ENCODE measurements at regions not wholly inside any gene's neighbourhood (a gene's known extent, or its start where the extent isn't known, plus 50 kb on each side); places are given as distances from the start of the nearest gene placed in this dataset.

DNA sequence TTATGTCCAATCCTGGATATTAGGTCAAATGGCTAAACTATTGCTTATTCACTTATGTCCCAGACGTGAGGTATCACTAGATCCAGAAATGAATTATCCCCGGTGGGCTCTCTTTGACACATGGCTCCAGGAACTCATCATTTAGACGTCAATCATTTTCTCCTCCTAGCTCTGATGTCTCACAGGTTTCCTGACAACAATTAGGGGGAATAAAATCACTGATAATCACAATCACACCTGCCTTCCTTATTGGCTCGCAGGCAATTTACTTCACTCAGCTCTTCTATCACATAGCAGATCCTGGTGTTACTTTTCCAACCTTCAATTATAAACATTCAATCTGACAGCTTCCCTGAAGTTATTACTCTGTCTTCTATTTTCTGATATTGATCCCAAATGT lies 634.0 kb upstream of the TENM4 start:
- no peak for DNase-seq (ENCODE audit: low read depth)

DNA sequence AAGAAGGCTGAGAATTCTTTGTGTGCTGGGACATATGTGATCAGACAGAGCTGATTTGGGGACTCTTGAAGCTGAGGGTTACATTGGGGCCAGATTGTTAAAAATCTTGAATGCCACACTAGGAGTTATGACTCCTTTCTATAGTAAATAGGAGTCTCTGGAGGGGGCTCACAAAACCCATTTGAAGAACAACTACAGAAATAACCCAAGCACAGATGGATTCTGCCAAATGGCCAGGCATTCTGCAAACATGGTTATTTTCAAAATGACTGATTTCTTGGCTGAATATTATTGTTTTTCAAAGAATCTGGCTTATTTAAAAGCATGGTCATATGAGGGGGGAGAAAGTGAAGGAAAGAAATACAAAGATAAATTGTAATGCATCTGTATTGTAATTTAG lies 625.5 kb upstream of the TENM4 start:
- DNase-seq (ENCODE audit: low read depth) = no peak

DNA sequence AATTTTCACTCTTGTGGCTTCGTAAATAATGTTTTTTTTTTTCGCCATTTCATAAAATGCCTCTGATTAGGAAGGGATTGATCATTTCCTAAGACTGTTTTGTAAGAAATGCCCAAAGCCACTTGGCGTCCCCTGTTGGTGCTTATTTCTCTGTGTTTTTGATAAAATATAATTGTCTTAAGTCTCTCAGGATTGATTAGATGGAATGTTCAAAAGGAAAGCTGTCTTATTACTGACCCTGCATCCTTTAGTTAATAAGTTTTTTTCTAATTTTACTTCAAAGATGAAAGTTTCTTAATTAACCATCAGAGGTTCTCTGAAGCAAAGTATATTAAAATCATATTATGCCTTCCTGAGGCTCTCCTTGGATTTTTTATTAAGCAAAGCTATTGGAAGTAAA lies 624.3 kb upstream of the TENM4 start:
- no peak for DNase-seq (ENCODE audit: low read depth)

DNA sequence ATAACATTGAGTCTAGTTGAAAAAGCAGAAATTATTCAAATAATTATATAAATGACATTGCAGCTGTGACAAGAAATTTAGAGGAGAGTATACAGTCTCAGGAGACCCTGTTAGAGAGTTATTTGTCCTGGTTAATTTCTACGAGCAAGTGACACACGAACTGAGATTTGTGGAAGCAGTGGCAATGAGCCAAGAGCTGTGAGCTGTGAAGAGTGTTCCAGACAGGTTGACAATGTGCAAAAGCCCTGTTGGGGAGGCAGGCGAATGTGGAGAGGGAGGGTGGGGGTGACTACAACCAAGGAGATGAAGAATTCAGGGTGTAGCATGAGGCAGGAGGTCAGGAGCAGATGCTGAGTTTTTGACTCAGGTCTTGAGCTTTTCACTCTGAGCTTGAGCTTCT lies 620.2 kb upstream of the TENM4 start:
- DNase-seq (ENCODE audit: low read depth) = no peak

DNA sequence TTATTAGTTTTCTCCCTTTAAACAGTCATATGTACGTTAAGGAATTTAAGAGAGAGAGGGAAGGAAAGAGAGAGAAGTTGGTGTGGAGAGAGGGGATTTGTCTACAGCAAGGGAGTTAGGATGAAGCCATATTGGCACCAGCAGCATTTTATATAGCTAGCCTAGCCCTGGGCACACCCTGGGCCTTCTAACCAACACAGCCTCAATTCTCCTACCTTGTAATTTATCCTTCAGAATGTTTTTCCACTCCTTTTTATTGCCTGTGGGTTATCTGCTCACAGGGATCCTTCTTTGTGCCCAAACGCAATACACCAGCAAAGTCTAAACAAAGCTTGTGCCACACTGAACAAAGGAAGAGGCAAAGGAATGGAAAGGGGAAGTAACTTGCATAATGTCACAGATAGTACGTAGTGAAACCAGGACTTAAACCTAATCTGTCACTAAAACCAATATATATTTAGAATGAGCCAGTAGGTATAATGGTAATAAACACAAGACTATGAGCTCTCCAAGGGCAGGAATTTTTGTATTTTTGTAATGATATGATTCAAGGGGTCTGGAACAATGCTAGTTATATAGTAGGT lies 613.8 kb upstream of the TENM4 start:
- DNase-seq (ENCODE audit: low read depth) = no peak

DNA sequence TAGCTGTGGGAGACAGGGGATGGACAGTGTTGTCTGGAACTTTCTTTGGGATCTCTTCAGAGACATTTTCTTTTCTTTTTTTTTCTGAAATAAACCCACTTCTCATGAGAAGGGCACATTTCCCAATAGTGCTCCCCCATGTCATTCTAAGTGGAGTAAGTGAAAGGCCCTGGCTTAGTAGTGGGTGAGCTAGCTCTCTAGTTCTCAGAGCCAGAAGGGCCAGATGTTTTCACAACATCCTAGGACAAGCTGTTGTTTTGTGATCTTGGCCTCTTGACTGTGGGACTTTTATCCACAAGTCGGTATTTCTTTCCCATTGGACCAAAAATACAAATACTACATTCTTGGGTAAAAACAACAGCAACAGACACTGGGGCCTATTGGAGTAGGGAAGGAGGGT lies 607.7 kb upstream of the TENM4 start:
- no peak for DNase-seq (ENCODE audit: low read depth)

DNA sequence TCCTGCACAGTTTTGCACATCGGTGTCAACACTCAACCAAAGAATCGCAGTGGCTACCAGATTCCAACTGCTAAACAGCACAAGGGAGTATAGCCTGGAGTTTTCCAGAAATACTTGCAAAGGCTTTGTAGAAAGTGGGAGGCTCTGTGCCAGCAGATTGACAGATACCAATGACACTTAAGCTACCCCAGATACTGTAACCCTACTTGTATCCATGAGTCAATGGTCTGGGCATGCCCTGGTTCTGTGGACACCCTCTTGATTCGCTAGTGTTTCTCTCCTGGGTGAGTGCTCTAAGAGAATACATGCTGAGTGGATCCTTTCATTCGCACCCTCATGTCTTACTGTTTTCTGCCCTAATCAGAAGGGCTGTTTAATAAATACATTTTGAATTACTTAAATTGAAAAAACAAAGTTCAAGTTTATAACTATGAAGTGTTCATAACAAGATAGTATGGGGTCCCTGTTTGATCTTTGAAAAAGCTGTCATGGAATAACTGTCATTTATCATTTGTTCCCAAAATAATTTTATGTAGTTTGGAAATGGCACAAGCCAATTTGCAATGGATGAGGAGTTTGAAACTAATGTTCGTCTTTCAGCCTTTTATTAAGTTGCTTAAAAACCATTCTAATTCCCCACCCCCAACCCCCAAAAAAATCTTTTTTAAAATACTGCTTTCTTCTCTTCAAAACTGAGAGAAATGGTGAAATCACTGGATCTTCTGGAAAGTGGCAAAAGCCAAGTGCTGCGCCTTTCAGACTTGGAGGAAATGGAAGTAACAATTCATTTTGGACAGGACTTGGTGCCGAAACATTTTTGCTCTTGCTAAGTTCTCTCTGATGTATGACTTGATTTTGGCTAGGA lies 600.5 kb upstream of the TENM4 start:
- no peak for DNase-seq (ENCODE audit: low read depth)

DNA sequence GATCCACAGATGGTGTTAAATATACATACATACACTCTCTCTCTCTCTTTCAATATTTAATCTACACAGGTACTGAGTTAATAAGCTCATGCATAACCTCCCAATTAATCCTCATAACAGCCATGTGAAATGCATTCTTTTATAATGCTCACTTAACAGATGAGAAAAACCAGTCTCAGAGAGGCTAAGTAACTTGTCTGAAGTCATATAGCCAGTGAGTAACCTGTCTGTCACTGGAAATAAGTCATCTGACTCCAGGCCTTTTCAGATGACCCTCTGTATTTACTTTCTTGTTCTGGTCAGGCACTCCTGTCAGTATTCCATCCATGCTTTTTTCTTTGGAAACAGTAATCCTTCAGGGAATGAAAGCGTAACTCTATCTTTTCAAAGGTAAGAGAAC lies 594.0 kb upstream of the TENM4 start:
- no peak for DNase-seq (ENCODE audit: low read depth)

DNA sequence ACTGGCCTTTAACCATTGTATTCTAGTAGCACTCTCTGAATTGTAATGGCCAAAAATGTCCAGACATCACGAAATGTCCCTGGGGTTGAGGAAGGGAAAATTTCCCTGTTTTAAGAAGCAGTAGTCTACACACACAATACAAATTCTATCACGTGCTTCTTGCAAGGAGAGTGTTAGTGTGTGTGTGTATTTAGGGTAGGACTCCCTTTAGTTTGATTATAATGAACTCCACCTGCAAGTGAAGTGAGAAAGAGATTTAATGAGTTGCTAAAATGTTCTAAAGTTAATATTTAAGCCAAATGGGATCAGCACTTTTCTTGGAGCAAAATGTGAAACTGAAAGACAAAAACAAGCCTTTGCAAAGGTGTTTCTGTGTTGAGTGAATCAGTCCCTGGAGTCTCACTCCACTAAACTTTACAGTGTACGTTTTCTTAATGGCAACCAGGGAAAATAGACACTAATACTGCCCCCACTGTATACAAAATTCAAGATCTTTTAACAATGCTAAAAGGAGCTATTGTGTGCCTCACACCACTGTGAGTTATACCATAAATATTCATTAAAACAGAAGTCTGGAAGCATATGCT lies 590.3 kb upstream of the TENM4 start:
- DNase-seq (ENCODE audit: low read depth) = no peak

DNA sequence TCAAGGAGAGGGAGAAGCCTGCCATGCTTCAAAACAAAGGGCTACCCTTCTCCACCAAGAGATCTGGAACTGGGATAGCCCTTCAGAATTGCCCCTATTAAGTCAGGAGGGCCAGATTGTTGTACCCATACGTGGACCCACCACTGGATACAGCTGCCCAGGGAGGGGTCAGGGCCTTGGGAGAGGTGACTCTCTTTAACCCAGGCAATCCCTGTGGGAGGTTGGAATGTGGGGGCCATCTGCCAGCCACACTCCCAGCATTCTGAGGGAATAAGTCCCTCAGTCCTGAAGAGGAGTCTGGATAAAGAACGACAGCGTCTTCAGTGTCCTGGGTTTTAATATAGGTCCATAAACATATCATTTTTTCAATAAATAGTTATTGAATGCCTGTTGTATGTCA lies 588.2 kb upstream of the TENM4 start:
- DNase-seq (ENCODE audit: low read depth) = no peak

DNA sequence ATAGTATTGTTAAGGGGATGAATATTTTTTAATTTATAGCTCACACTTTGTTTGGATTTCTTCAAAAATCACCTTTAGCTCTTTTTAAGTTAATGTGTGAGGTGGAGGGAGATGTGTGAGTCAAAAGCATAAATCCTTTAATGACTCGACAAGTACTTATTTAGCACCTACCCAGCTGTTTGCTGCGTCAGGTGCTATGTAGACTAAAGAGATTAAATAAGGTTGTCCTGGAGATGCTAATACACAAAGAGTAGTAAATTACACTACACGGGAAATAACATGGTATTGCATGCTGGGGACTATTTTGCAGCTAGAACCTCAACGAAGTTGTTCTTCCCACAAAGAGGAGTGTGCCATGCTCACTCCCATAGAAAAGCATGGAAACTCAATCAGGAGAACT lies 583.3 kb upstream of the TENM4 start:
- DNase-seq (ENCODE audit: low read depth) = no peak

DNA sequence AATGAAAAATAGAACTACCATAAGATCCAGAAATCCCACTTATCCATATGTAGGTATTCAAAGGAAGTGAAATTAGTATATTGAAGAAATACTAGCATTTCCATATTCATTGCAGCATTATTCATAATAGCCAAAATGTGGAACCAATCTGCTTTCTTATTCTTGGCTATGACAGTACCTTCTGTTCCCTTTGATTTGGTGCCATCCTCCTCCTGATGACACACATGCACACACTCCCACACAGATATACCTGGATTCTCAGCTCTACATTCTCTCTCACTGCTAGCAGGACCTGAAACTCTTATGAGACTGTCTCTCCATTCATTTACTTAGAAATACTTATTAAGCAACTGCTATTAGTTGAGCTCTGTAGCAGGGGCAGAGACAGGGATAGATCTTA lies 582.6 kb upstream of the TENM4 start:
- no peak for DNase-seq (ENCODE audit: low read depth)

DNA sequence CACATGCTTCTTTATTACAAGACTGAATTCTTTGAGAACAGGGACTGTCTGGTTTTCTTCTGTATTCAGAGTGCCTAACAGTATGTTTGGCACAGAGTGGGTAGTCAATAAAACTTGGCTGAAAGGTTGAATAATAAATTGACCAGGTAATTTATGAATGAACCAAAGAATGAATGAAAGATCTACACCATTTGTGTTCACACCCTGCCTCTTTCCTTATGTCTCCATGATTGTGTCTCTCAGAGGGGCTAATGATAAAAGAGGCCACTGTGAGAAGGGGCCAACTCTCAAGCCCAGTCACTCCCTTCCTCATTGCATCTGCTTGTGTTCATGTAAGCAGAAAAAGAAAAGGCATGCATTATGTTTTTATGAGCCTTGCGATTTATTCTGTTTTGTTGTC lies 569.7 kb upstream of the TENM4 start:
- no peak for DNase-seq (ENCODE audit: low read depth)

DNA sequence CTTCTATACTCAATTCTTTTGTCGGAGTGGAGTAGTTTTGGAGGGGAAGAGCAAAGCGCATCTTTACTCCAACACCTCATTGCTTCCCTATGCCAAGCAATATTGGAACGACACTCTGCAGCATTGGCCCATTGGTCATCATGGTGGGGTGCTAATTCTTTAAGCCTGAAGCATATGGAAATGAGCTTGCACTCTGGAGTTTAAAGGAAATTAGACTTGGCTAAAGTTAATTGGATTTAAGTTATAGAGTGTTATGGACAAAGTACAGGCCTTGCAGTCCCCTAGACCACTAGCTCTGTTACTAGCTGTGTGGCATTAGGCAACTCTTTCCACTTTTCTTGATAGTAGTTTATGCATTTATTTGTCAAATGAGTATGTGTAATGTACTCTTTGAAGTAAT lies 568.3 kb upstream of the TENM4 start:
- no peak for DNase-seq (ENCODE audit: low read depth)

DNA sequence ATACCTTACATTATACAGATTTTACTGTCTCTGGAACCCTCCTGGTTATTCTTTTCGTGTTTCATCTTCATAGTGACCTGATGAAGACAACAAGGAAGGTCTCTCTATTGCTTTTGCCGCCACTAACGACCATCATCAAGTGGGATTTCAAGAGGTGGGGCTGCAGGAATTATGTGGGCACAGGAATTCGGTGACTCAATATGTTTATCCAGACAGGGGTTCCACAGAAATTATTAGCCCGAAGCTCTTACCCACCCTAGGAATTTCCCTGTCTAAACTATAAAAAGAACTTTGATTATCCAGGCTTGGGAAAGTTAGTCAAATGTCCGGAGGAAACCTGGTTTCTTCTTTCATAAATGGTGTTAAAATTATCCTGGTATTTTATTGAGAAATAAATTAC lies 566.8 kb upstream of the TENM4 start:
- DNase-seq (ENCODE audit: low read depth) = no peak

DNA sequence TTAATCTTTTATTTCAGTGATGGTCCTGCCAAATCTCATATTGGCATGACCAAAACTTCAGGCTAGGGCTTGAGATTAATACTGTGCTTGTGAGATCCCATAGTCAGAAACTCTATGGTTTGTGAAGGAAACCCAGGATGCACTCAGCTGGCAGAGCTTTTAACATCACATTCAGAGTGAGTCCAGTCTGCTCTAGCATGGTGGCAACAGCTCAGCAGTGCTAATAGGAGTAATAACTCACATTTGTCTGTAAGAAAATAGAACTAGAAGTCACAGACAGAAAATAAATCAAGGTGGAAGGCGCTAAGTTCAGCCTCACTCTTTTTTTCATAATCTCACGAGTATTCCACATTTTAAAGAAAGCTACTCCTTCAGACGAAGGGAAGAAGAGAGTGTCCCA lies 549.3 kb upstream of the TENM4 start:
- DNase-seq (ENCODE audit: low read depth) = no peak

DNA sequence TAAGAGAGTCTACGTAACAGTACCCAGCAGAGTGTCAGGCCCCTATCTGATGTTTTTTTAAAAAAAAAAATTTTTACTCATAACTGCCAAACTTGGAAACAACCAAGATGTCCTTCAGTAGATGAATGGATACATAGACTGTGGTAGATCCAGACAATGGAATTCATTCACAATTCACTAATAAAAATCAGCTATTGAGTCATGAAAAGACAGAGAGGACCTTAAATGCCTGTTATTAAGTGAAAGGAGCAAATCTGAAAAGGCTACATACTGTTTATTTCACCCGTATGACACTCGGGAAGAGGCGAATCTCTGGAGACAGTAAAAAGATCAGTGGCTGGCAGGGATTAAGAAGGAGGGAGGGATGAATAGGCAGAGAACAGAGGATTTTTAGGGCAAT lies 541.4 kb upstream of the TENM4 start:
- DNase-seq (ENCODE audit: low read depth) = no peak

DNA sequence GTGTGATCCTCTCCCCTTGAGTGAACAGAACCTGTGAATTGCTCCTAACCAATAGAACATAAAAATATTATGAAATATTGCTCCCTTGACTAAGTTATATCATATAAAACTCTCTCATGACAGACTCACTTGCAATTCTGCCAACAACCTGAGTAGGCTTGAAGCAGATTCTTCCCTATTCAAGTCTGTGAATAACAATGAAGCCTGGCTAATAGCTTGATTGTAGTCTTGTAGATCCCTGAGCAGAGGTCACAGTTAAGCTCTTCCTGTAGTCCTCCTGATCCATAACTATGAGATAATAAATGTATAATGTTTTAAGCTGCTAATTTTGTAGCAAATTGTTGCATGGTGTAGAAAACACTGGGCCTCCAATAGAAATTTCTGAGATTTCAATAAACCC lies 540.1 kb upstream of the TENM4 start:
- no peak for DNase-seq (ENCODE audit: low read depth)

DNA sequence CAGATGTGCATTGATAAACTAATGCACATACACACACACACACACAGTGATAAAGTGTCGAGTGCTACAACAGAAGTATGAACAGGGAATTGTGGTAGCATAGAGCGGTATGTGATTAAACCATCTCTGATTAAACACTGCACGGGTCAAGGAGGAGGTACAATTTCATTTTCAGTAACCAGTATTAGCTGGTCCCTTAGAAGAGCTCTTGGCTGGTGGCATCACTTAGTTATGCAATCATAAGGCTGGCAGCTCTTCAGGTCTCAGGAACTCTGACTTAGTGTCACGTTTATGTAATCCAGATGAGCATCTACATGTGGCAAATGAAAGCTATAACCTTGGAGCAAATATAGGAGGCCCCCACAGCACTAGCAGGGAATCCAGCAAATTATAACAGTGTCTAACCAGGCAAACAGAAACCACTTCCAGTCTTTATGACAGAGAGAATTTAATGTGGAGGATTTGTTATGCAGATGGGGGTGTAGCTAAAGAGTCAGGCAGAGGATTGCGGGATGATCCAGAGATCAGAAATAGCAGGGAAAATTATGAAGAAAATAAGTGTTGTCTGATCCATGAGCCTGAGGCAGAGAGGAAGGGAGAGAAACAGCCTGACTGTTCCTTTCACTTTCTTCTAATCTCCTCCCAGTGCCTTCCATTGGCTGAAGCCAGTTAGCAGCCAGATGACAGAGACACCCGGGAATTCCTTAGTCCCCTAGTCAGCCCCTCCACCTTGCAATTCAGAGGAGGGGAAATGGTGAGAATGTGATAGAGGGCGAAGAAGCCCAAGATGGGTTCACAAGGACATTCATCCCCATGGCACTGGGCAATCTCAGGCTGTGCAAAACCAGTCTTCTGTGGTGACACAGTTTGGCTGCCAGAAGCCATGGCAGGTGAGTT lies 533.1 kb upstream of the TENM4 start:
- DNase-seq (ENCODE audit: low read depth) = no peak

DNA sequence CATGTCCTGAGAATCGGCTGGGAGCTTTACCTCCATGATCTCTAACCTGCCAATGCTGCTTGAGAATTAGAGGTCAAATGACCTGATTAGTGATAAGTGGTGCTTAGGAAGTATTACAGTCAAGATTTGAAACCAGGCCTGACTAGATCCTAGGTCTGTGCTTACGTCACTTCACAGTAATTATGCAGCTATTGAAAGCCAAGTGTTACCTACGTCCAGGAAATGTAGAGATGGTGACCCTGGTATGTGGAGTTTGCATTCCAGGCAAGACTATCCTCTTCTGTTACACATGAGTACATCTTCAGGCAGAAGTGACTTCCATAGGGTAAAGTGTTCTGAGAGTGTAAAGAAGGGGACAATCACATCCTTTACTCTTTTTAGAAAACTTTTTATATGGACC lies 530.4 kb upstream of the TENM4 start:
- no peak for DNase-seq (ENCODE audit: low read depth)

DNA sequence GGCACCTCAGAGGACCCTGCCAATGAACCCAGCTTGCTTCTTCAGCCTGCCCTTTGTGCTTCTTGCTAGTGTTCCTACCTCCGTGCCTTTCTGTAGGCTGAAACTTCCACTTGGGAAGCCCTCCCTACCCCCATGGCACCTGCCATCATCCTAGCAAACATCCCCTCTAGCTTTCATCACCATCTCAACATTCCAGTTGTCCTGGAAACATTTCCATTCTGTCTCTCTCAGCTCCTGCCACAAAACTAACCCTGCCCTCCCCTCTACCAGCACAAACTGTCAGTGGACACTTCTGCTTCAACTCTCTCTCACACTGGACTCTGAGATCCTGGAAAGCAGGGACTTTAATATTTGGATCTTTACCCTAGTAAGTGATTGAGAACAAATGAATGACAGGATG lies 525.8 kb upstream of the TENM4 start:
- no peak for DNase-seq (ENCODE audit: low read depth)

DNA sequence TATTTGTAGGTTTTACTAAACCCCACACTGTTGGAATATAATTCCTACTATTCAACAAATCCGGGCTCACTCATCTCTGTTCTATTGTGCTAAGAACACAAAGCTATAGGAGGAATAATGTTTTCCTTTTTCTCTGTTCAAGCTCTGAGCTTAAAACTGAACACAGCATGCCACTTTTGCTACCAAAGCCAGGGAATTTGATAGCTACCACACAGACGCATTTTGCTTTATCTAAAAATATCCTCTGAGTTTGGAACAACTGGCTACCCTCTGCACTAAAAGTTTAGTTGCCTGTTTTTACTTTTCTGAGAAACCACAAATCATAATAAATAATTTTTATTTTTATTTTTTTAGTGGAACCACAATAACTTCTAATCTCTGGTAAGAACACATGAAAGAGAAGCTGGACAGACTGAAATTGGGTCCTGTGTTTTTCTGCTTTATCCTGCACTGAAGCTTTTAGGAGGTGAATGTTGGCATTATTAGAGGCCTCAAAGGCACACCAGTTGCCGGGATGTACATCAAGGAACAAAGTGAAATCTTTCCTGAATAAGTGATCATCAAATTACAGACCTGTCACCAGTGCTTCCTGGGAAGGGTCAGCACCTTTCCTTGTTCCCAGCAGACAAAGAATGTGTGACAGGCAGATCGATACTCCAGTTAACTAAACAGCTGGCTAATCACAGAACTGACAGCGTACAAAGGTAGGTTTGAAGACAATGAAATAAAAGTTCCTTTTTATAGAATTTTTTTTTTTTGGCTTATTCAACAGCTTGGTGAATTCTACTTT lies 523.2 kb upstream of the TENM4 start:
- DNase-seq (ENCODE audit: low read depth) = no peak
